Gastroesophageal sphincter (tissue), 4 donors: ENCODE measurements at regions not wholly inside any gene's neighbourhood (a gene's known extent, or its start where the extent isn't known, plus 50 kb on each side); places are given as distances from the start of the nearest gene placed in this dataset.

ENCODE experiments used
- ATAC-seq: fragments of 150-250 bp; one replicate; pipeline ENCODE4 v1.9.1; 2016; ENCODE audit warnings: mild to moderate bottlenecking, moderate library complexity
- H3K27ac ChIP-seq, 4 donors: fragments of 200-600 bp; sonication (generic) in 3 of 4; 1 replicate in 3 of 4; 2 replicates in 1 of 4; pipeline ENCODE4 v1.5.1; 2016 to 2019
- H3K27me3 ChIP-seq: fragments of 200-600 bp; sonication (generic); one replicate; pipeline ENCODE4 v1.5.1; 2019
- H3K36me3 ChIP-seq, 2 donors: fragments of 200-600 bp; sonication (generic); one replicate each; pipeline ENCODE4 v1.5.1; 2019; ENCODE audit warnings: control low read depth in 1 of 2
- H3K4me1 ChIP-seq, 3 donors: fragments of 200-600 bp; sonication (generic); 1 replicate in 2 of 3; 2 replicates in 1 of 3; pipeline ENCODE4 v1.5.1; 2016 to 2019; ENCODE audit warnings: control low read depth in 2 of 3
- H3K4me3 ChIP-seq, 2 donors: fragments of 200-600 bp; sonication (generic); one replicate each; pipeline ENCODE4 v1.5.1; 2019; ENCODE audit warnings: mild to moderate bottlenecking in 1 of 2, moderate library complexity in 1 of 2
- H3K9me3 ChIP-seq, 3 donors: fragments of 200-600 bp; sonication (generic); one replicate each; pipeline ENCODE4 v1.5.1; 2017 to 2019; ENCODE audit warnings: control low read depth in 2 of 3
- EP300 ChIP-seq: sonication (generic); formaldehyde crosslinking; IDR thresholded peaks from one replicate; pipeline ENCODE4 v1.6.1; 2017; ENCODE audit warnings: antibody characterized with exemption, mild to moderate bottlenecking
- POLR2A ChIP-seq, 2 donors: fragments of 450-650 bp; IDR thresholded peaks; one replicate each; pipeline ENCODE4 v1.6.1; 2017; ENCODE audit warnings: antibody characterized with exemption in 2 of 2, mild to moderate bottlenecking in 2 of 2, moderate library complexity in 1 of 2
- POLR2AphosphoS5 ChIP-seq: sonication (generic); formaldehyde crosslinking; IDR thresholded peaks from one replicate; pipeline ENCODE4 v1.6.1; 2017; ENCODE audit warnings: antibody characterized with exemption
- WGBS, 2 donors: methylation state at CpG; one replicate each; pipeline ENCODE4 v1.1.5; 2018; ENCODE audit warnings: low coverage in 1 of 2; 5-methylcytosine and 5-hydroxymethylcytosine counted together
- TF ChIP-seq, protein P1 (sequence below), 4 experiments: fragments of 200-600 bp in 2 of 4; fragments of 450-650 bp in 2 of 4; sonication (generic) in 1 of 4; IDR thresholded peaks; one replicate each; pipeline ENCODE4 v1.5.1; 2017 to 2019; ENCODE audit warnings: antibody characterized with exemption in 4 of 4, mild to moderate bottlenecking in 2 of 4, moderate library complexity in 2 of 4

DNA sequence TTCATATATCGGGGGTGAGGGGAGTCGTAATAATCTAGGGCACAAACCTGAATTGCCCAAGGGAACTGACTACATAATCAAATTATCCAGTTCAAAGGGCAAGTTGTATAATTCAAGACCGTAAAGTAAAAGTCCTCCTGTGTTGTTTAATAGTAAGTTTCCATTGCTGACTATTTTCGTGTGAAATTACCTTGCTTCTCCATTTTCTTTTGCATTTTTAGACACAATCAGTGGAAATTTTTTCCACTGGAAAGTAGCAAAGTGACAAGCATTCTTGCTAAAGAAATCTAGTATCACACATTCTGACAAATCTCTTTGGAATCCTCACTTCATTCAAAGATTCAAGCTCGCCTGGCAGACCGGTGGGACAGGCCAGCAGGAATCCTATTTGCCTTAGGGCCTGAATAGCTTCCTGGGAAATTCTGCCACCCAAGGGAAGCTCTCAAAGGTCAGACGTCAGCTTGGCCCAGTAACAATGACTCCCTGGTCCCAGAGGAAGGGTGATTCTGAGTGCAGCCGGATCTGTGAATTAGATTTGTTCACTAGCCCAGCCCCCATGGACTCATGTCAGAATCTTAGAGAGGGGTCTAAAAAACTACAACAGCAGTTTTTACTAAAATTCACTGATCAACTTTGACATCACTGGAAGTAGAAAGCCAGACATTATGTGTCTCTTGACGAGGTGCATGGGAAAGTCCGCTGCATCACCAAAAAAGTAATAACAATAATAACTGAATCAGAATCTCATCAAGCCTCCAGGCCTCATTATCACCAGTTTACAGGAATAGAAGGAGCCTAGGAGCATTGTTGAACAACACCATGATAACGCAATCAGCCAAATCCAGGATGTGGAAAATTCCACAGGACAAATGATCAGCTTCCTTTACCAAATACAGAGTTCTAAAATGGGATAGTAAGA, 161.0 kb downstream of the SKIDA1 start:
- TF ChIP-seq EP300 (no peak), POLR2AphosphoS5 (no peak), POLR2A (IDR thresholded peaks at IDR 0.05) (no peak)
- TF ChIP-seq, protein P1, sequence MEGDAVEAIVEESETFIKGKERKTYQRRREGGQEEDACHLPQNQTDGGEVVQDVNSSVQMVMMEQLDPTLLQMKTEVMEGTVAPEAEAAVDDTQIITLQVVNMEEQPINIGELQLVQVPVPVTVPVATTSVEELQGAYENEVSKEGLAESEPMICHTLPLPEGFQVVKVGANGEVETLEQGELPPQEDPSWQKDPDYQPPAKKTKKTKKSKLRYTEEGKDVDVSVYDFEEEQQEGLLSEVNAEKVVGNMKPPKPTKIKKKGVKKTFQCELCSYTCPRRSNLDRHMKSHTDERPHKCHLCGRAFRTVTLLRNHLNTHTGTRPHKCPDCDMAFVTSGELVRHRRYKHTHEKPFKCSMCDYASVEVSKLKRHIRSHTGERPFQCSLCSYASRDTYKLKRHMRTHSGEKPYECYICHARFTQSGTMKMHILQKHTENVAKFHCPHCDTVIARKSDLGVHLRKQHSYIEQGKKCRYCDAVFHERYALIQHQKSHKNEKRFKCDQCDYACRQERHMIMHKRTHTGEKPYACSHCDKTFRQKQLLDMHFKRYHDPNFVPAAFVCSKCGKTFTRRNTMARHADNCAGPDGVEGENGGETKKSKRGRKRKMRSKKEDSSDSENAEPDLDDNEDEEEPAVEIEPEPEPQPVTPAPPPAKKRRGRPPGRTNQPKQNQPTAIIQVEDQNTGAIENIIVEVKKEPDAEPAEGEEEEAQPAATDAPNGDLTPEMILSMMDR (IDR thresholded peaks at IDR 0.05), result no peak
- ATAC-seq, result peak; percentile 31

GRCh38 chr10:21363731-21364104, 161.8 kb downstream of the SKIDA1 start:
- no peaks in the 10 kb centered on the region for H3K36me3 ChIP-seq
- H3K27ac ChIP-seq, result peak overlapping the region in 3 of 4 donors; percentile 33 to 49 (median 48)
- H3K4me3 ChIP-seq, result no peak overlapping the region
- no peaks in the 10 kb centered on the region for H3K9me3 ChIP-seq
- H3K4me1 ChIP-seq, result peaks cover 0 to 26% (median 3%) of the 10 kb centered on the region in 3 donors
- ATAC-seq, result no peak
- 52 to 70% methylated on average over 3 of the region's 3 CpGs for WGBS, 2 donors
- no peak for TF ChIP-seq POLR2AphosphoS5
- TF ChIP-seq EP300, result no peak
- TF ChIP-seq, protein P1 (IDR thresholded peaks at IDR 0.05), result no peak
- H3K27me3 ChIP-seq, result no peaks in the 10 kb centered on the region

More for the DNA sequence above, 161.0 kb downstream of the SKIDA1 start:
- no peak overlapping the region for H3K4me3 ChIP-seq
- peak overlapping the region in 3 of 4 donors; percentile 33 to 49 (median 48) for H3K27ac ChIP-seq
- no peaks in the 10 kb centered on the region for H3K27me3 ChIP-seq
- 53 to 71% methylated on average over 6 to 8 of the region's 11 CpGs for WGBS, 2 donors
- no peaks in the 10 kb centered on the region for H3K9me3 ChIP-seq
- H3K36me3 ChIP-seq, result no peaks in the 10 kb centered on the region
- H3K4me1 ChIP-seq, result peaks cover 0 to 26% (median 3%) of the 10 kb centered on the region in 3 donors

GRCh38 chr10:21363092-21363730, 162.3 kb downstream of the SKIDA1 start:
- 39 to 54% methylated on average over 3 to 4 of the region's 4 CpGs for WGBS, 2 donors
- no peaks in the 10 kb centered on the region for H3K27me3 ChIP-seq
- H3K9me3 ChIP-seq, result no peaks in the 10 kb centered on the region
- TF ChIP-seq POLR2A (IDR thresholded peaks at IDR 0.05), result no peak
- no peak for TF ChIP-seq POLR2AphosphoS5
- no peak for TF ChIP-seq EP300
- TF ChIP-seq, protein P1 (IDR thresholded peaks at IDR 0.05), result no peak
- ATAC-seq, result no peak
- H3K36me3 ChIP-seq, result no peaks in the 10 kb centered on the region
- no peak overlapping the region for H3K4me3 ChIP-seq
- peak overlapping the region in 3 of 4 donors; percentile 21 to 48 (median 22) for H3K27ac ChIP-seq
- H3K4me1 ChIP-seq, result peaks cover 0 to 26% (median 3%) of the 10 kb centered on the region in 3 donors

- peaks cover 0 to 13% (median under 1%) of the 10 kb centered on the region in 3 donors for H3K4me1 ChIP-seq
- H3K27me3 ChIP-seq, result no peaks in the 10 kb centered on the region
- H3K9me3 ChIP-seq, result no peaks in the 10 kb centered on the region
- no peak overlapping the region for H3K27ac ChIP-seq
- no peak for ATAC-seq
- TF ChIP-seq, protein P1 (IDR thresholded peaks at IDR 0.05), result no peak
- TF ChIP-seq POLR2A (IDR thresholded peaks at IDR 0.05) (no peak), EP300 (no peak), POLR2AphosphoS5 (no peak)
- H3K4me3 ChIP-seq, result no peak overlapping the region
- WGBS, 2 donors, result 65 to 80% methylated on average over 2 of the region's 2 CpGs
- no peaks in the 10 kb centered on the region for H3K36me3 ChIP-seq
Observed at GRCh38 chr10:21359202-21359601, 166.3 kb downstream of the SKIDA1 start.
